GM21717 (cell line): ENCODE measurements at regions not wholly inside any gene's neighbourhood (a gene's known extent, or its start where the extent isn't known, plus 50 kb on each side); places are given as distances from the start of the nearest gene placed in this dataset.
A peak's percentile ranks its signal among the peaks of the same experiment; 100 is the strongest.

Experiments
- ATAC-seq: cut with Tn5 transposase; IDR thresholded peaks from one replicate; pipeline ENCODE4 v1.9.1; 2021; ENCODE audit warnings: mild to moderate bottlenecking, moderate library complexity; ENCODE audit not compliant: unreplicated experiment

GRCh38 chr6:3997177-3997770, 81.7 kb downstream of the FAM217A start:
- no peak for ATAC-seq

GRCh38 chr6:3999800-4000661, 78.9 kb downstream of the FAM217A start:
- ATAC-seq = no peak

- no peak for ATAC-seq
Measured at GRCh38 chr6:4004249-4004648, 74.7 kb downstream of the FAM217A start.

- ATAC-seq = no peak
Measured at GRCh38 chr6:4008324-4009047, 70.5 kb downstream of the FAM217A start.

- no peak for ATAC-seq
Measured at GRCh38 chr6:4009486-4009885, 69.5 kb downstream of the FAM217A start.

- ATAC-seq = no peak
Measured at GRCh38 chr6:4010048-4010447, 68.9 kb downstream of the FAM217A start.

GRCh38 chr6:4010689-4011090, 68.2 kb downstream of the FAM217A start:
- ATAC-seq = no peak

GRCh38 chr6:4012826-4013225, 66.1 kb downstream of the FAM217A start:
- no peak for ATAC-seq

GRCh38 chr6:4017058-4017739, 61.7 kb downstream of the FAM217A start:
- ATAC-seq = no peak

GRCh38 chr6:4017834-4018170, 61.1 kb downstream of the FAM217A start:
- ATAC-seq = peak; percentile 11

- ATAC-seq = peak; percentile 73
Measured at GRCh38 chr6:4018171-4018923, 60.6 kb downstream of the FAM217A start.
